NT2/D1 (cell line): ENCODE measurements at regions not wholly inside any gene's neighbourhood (a gene's known extent, or its start where the extent isn't known, plus 50 kb on each side); places are given as distances from the start of the nearest gene placed in this dataset.

Source experiments
- SUZ12 ChIP-seq: IDR thresholded peaks from 2 replicates; pipeline ENCODE4 v1.6.1; 2011; ENCODE audit not compliant: insufficient read length, insufficient read depth; ENCODE audit errors: extremely low read depth
- YY1 ChIP-seq: IDR thresholded peaks from 2 replicates; pipeline ENCODE4 v1.6.1; 2011; ENCODE audit not compliant: insufficient read length, insufficient read depth
- ZNF274 ChIP-seq: IDR thresholded peaks from 2 replicates; pipeline ENCODE4 v1.6.1; 2011; ENCODE audit warnings: mild to moderate bottlenecking, low read depth, low read length

- no peak for TF ChIP-seq ZNF274
- TF ChIP-seq YY1 = no peak
- no peak for TF ChIP-seq SUZ12
These were observed 99.3 kb upstream of the KCNJ3 start for GRCh38 chr2:154599189-154599588.
